ENCODE measurements at regions not wholly inside any gene's neighbourhood (a gene's known extent, or its start where the extent isn't known, plus 50 kb on each side); places are given as distances from the start of the nearest gene placed in this dataset.

DNA sequence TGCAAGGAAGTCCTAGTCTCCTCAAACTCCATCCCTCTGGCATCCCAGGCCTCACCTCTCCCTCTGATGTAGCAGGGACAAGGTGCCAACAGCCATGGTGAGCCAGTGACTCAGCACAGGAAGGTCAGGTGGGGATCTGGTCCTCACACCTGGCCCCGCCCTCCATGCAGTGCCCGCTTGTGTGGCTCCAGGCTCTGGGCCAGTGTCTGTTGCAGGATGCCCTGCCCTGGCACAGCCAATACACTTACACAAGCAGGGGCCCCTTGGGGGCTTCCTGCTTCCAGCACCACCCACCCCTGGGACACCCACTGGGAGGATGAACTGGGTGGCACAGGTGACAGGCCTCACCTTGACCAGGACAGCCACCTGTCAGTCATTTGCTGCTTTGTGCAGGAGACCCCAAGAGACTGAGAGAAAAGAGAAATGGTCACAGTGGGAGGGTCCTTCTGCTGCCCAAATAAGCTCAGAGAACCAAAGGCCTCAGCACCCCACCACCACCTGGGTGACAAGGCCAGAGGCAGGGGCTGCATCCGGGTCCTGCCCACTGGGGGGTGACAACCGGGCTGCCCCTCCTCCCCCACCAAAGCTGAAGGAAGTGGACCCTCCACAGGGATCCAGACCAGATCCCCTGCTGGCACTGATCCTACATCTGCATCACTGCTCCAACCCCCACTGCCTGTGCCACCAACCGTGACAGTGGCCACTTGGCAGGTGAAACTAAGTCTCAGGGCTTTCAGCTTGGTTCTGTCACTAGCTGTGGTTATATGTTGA, 658.8 kb upstream of the DEFB115 start:
- no peak overlapping the region for H3K4me3 ChIP-seq
- no peaks in the 10 kb centered on the region for H3K36me3 ChIP-seq
- no peaks in the 10 kb centered on the region for H3K4me1 ChIP-seq
- 67% methylated on average over 1 of the region's 5 CpGs for WGBS (ENCODE audit: insufficient coverage, low coverage, low lambda C conversion rate, missing lambda C conversion rate)
- peak in 1 of 4 donors; percentile 11 for ATAC-seq
- no peaks in the 10 kb centered on the region for H3K9me3 ChIP-seq
- no peak for DNase-seq
- no peak overlapping the region for H3K27ac ChIP-seq
- H3K27me3 ChIP-seq = no peaks in the 10 kb centered on the region
- no peak for TF ChIP-seq POLR2A (IDR thresholded peaks at IDR 0.05)
- TF ChIP-seq, protein P1, sequence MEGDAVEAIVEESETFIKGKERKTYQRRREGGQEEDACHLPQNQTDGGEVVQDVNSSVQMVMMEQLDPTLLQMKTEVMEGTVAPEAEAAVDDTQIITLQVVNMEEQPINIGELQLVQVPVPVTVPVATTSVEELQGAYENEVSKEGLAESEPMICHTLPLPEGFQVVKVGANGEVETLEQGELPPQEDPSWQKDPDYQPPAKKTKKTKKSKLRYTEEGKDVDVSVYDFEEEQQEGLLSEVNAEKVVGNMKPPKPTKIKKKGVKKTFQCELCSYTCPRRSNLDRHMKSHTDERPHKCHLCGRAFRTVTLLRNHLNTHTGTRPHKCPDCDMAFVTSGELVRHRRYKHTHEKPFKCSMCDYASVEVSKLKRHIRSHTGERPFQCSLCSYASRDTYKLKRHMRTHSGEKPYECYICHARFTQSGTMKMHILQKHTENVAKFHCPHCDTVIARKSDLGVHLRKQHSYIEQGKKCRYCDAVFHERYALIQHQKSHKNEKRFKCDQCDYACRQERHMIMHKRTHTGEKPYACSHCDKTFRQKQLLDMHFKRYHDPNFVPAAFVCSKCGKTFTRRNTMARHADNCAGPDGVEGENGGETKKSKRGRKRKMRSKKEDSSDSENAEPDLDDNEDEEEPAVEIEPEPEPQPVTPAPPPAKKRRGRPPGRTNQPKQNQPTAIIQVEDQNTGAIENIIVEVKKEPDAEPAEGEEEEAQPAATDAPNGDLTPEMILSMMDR (IDR thresholded peaks at IDR 0.05) = no peak
- intact Hi-C loops (cut with DNase I) = no loop called here

DNA sequence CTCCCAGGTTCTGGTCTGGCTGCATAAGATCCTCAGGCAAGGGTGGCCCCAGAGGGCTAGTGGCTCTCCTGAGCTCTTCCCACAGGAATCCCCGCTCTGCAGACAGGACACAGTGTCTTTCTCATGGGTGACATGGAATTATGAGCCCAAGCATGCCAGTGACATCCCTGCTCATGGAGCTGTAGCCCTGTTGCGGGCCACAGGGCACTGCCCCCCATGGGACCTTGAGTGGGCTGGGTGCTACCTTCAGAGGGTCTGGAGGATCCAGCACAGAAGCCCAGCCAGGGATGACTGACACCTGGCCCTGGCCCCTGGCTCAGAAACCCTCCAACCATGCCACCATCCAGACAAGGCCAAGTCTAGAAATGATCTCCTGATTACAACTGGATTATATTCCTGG, 657.5 kb upstream of the DEFB115 start:
- TF ChIP-seq, protein P1 (IDR thresholded peaks at IDR 0.05) = no peak
- no peak for TF ChIP-seq POLR2A (IDR thresholded peaks at IDR 0.05)
- Histone ChIP-seq H3K27ac (no peak overlapping the region), H3K36me3 (no peaks in the 10 kb centered on the region), H3K9me3 (no peaks in the 10 kb centered on the region), H3K4me3 (no peak overlapping the region), H3K4me1 (no peaks in the 10 kb centered on the region), H3K27me3 (no peaks in the 10 kb centered on the region)
- no CpG with 5 or more reads among the region's 2 CpGs for WGBS (ENCODE audit: insufficient coverage, low coverage, low lambda C conversion rate, missing lambda C conversion rate)
- intact Hi-C loops (cut with DNase I) = no loop called here
- no peak for ATAC-seq
- no peak for DNase-seq

DNA sequence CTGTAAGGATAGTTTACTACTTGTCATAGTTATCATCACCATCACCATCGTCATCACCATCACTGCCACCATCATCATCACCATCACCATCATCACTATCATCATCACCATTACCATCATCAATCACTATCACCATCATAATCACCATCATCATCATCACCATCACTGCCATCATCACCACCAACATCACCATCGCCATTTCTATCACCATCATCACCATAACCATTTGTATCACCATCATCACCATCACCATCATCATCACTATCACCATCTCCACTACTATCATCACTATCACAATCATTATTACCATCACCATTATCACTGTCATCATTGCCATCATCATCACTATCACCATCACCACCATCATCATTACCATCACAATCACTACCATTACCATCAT, 655.5 kb upstream of the DEFB115 start:
- no peaks in the 10 kb centered on the region for H3K4me1 ChIP-seq
- intact Hi-C loops (cut with DNase I) = no loop called here
- no peak overlapping the region for H3K27ac ChIP-seq
- H3K4me3 ChIP-seq = no peak overlapping the region
- no peak for TF ChIP-seq POLR2A (IDR thresholded peaks at IDR 0.05)
- TF ChIP-seq, protein P1 (IDR thresholded peaks at IDR 0.05) = no peak
- H3K9me3 ChIP-seq = peaks cover 0 to 6% (median 0%) of the 10 kb centered on the region in 4 donors
- WGBS (ENCODE audit: insufficient coverage, low coverage, low lambda C conversion rate, missing lambda C conversion rate) = 17% methylated on average over 2 of the region's 2 CpGs
- H3K27me3 ChIP-seq = no peaks in the 10 kb centered on the region
- DNase-seq (no peak), ATAC-seq (no peak)
- H3K36me3 ChIP-seq = no peaks in the 10 kb centered on the region

DNA sequence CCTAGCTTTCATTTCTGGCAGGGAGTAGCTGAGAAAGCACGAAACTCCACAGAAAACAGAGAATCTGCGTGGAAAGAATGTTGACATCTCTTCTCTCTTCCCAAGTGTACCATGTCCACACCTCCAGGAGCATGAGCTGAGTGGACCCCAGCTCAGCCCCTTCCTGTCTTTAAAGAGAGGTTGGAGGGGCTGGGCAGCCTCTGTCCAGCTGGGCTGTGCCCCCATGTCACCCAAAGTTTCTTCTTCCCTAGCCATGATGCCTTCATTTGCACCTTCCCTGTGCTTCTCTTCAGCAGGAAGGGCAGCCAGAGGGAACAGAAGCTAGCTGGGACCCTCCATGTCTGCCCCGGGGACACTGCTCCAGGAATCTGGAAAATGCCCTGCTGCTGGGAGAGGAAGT, 655.0 kb upstream of the DEFB115 start:
- no peak for ATAC-seq
- intact Hi-C loops (cut with DNase I) = no loop called here
- no peak for DNase-seq

More for the DNA sequence above, 655.0 kb upstream of the DEFB115 start:
- 45% methylated on average over 3 of the region's 3 CpGs for WGBS (ENCODE audit: insufficient coverage, low coverage, low lambda C conversion rate, missing lambda C conversion rate)
- Histone ChIP-seq H3K36me3 (no peaks in the 10 kb centered on the region), H3K4me1 (no peaks in the 10 kb centered on the region), H3K27me3 (no peaks in the 10 kb centered on the region), H3K4me3 (no peak overlapping the region), H3K9me3 (peaks cover 0 to 7% (median 0%) of the 10 kb centered on the region in 4 donors), H3K27ac (no peak overlapping the region)
- TF ChIP-seq, protein P1 (IDR thresholded peaks at IDR 0.05) = no peak
- no peak for TF ChIP-seq POLR2A (IDR thresholded peaks at IDR 0.05)
